Fibroblast of upper back skin (primary cell): ENCODE measurements at regions not wholly inside any gene's neighbourhood (a gene's known extent, or its start where the extent isn't known, plus 50 kb on each side); places are given as distances from the start of the nearest gene placed in this dataset.

ENCODE experiments used
- DNase-seq: peaks from one replicate; pipeline ENCODE4 v3.0.0-alpha.2; 2013

DNA sequence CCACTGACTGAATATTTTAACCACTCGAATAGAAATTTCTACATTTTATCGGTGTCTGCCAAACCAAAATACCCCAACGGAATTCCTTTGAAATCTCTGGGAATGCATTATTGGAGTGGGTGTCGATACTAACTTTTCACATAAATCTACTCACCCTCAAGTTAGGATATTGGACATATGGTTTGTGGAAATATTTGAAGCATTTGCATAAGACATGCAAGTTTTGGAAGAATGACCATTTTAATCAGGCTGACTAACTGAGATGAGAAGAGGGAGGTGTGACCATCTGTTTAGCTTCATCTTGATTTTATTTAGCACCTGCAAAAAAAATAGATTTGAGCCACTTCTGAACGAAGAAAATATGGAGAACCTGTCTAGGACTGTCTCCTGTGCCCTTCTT, 61.2 kb downstream of the KLF6 start:
- DNase-seq, result peak; percentile 96

DNA sequence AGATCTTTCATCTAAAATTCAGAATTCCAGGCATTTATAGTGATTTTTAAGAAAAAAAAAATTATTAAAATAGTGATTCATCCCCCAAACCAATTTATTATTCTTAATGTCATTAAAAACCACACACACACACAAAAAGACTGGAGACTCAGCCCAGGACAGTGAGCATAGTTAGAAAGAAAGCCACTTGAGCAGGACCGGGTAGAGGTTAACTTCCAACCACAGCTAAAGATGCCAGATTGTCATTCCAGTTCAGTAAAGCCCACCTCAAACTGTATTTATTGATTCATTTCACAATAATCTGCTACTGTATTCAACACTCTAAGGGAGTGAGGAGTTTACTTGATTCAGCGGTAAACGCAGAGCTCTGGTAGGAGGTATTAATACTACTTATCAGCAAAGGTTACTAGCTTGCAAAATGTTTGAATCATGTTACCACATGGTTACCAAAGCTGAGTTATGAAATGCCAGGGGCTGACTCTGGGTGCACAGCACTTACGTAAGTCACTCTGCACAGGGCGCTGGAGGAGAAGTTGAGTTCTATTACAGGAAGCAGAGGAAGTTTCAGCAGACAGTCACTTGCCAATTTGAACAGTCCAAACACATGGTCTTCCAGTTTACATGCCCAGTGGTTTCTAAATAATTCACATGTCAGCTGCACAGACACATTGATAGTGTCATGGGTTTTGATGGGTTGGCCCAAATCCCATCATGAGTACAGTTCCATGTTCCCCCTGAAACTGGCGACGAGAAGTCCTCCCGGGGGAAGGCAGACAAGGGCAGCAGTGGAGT, 64.6 kb downstream of the KLF6 start:
- DNase-seq, result peak; percentile 71

DNA sequence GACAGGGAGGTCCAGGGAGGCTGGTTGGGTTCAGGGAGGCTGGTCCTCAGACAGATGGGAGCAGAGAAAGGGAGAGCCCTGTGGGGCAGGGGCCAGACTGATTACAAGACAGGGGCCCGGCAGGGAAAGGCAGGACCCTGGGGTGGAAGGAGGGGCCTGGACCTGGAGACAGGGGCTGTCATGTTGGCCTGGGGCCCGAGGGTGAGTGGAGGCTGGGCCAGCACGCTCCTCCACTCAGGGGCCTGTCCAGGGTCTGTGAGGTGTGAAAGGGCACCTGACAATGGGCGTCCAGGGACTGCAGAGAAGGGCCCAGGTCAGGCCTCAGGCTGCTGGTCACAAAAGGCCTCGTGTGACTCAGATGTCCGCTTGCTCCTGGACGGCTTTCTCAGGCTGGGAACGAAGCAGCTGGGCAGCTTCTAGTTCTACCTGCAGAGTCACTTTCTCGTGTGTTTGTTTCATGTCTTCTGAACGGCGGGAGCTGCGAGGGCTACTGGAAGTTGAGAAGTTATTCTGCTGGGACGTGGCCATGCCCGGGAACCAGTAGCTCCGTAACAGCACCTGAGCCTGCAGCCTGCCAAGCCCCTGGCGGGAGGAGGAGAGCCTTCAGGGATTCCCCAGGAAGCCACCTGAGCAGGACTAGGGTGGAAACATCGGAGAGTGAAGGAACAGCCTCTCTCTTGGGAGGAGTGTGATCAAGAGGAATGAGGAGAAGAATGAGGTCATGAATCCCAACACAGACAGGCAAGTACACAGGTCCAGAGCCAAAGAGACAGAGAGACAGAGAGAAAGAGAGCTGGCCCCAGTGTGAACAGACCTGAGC, 65.8 kb downstream of the KLF6 start:
- no peak for DNase-seq

DNA sequence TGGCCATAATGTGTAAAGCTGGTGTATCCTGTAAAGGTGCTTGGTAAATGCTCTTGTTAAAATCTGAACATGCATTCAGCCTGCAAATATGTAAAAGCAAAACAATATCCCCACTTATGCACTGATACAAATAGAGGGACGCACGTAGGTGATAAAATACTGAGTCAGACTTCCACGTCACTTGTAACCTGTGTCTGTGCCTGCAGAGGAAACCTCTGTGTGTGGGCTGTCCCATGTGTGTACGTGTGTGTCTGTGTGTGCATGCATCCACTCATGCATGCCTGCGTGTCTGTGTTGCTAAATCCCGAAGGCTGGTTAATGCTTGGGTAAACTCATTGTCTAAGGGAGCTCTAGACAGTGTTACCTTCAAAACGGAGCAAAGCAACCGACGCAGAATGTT, 68.9 kb downstream of the KLF6 start:
- DNase-seq, result no peak

DNA sequence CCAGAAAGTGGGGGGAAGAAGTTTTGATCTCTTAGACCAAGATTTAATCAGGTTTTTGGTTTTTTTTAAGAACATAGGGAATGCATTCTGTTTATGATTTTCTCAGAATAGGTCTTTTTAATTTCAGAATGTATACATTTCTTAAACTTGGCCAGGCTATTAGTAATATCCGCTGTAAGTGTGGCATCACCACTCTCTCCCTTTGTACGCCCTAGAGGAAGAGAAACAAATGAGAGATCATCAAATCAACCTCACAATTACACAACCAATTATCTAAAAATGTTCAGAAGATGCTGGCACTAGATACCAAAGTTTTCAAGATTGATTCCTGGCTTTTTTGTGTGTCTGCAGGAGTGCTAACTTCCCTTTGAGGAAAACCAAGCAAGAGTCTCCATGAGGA, 70.0 kb downstream of the KLF6 start:
- DNase-seq, result no peak

DNA sequence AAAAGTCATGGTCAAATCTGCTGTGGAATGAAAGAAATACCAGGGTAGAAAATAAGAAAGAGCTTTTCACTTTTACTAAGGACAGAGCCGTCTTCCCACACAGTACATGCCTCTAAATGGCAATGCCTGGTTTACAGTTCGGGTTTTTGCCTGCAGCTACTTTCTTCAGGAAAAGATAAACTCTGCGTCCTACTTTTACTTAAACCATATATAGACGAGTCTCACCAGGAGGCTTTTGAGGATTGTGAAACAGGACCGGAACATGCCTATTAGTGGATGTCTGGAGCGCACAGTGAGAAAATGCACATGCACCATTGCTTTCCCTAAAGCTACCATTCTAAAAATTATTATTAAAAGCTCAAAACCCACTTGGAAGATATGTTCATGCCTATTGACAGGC, 70.5 kb downstream of the KLF6 start:
- peak; percentile 45 for DNase-seq

DNA sequence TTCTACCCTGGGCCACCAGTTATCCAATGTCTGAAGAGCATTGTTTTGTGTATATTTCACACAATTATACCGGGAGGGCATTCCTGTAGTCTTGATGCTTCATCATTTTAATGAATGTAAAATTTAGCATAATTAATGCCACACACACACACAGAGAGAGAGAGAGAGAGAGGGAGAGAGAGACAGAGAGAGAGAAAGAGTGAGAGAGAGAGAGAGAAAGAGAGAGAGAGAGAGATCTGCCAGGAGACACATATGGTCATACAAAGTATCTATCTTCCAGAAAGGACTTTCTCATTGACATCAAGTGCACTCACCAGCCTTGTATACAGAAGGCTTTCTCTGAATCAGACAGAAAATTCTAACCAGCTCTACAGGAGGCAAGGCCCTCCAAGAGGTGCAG, 72.3 kb downstream of the KLF6 start:
- DNase-seq, result no peak

DNA sequence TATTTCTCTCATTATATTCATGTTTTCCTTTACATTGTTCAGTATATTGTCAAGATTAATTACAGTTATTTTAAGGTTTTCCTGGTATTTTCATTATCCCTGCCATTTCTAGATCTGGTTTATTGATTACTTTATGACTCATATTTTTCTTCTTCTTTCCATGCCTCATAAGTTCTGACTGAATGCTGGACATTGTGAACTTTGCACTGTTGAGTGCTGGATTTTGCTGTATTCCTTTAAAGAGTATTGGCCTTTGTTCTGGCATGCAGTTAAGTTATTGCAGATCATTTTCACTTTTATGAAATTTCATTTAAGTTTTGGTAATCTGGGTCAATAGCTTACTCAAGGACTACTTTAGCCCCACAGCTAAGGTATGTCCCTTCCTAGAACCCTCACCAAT, 73.1 kb downstream of the KLF6 start:
- no peak for DNase-seq

DNA sequence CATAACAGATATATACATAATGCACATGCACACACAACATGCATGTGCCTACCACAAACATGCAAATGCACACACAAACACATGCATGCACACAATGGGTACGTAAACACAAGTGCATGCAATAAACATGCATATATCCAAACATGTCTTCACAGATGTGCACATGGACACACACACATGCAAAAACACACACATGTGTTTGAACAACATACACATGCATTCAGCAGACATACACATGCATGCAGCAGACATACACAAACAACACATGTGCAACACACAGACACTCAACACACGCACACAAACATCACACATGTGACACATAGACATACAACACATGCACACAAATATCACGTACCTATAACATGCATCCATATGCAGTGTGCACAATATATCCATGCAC, 74.2 kb downstream of the KLF6 start:
- no peak for DNase-seq

DNA sequence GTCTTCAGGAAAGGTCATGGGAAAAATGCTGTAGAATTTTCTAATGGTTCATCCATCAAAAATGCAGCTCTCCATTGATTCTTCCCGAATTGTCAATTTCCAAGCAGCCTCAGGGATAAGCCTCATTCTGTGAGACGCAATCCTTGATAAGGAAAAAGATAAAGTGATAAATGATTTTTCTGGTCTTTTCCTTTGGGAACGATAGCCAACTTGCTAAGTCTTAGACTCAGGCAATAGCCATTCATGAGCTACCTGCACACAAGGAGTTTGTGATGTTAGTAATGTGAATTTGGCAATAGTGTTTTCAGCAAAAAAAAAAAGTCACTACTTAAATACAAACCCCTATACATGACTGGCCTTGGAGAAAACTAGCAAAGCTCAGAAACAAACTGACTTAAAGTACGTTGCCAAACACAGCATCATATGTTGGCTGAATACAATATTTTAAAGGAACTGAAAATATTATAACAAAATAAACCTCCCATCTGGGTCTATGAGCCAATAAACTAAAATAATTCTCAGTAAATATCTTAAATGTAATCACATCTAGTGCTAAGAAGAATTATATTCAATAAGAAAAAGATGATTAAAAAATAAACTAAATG, 75.5 kb downstream of the KLF6 start:
- DNase-seq, result no peak

DNA sequence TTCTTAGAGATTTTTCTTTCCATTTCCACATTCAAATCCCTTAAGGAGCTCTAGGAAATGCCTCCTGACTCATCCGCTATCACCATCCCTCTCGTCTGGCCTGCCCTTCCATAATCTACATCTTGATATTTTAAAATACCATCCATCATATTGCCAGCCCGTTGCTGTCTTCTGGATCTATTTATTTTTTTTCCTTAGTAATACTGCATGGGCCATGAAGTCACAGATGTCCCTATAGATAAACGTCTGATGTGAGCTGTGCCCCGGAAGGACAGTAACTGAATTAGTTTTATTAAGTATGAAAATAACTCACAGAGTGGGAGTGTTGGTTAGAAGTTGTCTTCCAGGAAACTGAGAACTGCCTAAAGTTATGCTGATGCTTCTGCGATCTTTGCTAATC, 76.2 kb downstream of the KLF6 start:
- peak; percentile 31 for DNase-seq

DNA sequence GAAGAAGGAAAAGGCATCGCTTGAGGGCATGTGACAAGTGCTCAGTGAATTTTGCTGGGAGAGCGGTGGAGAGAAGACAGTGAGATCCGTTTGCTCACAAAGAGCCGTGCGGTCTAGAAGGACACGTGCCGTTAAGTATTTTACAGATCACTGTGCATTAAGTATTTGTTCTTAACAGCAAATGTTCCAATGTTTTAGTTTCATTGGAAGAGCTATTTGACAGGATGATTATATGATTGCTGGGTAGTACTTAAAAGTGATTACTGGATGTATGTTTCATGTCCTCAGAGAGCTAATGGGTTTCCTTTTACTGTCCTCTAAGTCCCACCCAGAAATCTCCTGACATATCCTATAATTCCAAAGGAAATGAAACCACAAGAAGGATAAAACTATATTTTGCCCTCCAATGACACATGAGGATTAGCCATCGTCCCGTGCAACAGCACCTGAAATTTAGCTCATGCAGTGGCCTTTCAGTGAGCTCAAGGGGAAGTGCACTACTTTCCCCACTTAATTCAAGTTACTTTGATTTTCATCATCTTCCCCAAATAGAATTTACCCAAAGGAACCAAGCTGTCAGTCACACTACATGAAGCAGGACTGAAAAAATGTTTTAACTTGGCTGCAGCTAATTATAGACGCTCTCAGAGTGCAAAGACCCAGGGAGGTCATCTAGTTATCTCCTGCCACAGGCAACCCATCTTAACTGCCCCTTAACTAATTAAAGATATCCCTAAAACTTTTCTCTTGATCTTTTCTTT, 80.3 kb downstream of the KLF6 start:
- DNase-seq, result no peak

DNA sequence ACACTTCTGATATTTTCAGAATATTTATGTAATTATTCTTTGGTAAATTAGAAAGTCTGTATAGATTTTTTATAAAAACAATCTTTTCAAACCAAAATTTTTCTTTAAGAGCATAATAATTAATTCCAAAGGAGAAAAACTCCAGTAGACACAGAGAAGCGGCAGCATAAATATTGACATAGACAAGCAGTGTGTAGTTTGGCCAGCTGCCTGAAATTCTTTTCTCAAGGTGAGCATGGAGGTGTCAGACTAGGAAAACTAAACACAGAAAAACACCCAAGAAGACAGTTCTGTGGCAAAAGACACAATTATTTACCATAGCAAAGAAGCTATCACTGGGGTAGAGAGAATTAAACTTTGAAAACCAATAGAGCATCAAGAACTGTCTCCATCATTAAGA, 82.4 kb downstream of the KLF6 start:
- DNase-seq, result no peak

DNA sequence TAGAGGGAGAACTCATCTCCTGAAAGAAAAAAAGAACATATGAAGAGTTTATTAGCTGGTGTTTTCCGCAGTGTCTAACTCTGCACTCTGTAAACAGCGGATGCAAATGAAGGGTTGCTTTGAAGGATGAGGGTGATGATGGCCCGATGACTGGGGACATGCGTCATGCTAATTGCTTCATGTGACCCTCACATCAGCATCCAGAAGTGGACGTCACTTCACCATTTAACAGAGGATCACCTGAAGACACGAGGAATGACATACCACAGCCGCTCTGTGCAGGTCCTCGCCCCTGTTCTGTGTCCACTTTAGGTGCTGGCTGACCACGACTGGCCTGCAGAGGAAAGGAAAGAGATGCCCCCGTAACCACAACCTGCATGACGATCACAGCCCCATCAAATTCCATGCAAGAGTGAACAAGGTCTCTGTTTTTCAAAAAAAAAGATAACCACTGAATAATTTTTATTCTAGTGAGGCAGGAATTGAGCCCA, 82.9 kb downstream of the KLF6 start:
- DNase-seq, result no peak

DNA sequence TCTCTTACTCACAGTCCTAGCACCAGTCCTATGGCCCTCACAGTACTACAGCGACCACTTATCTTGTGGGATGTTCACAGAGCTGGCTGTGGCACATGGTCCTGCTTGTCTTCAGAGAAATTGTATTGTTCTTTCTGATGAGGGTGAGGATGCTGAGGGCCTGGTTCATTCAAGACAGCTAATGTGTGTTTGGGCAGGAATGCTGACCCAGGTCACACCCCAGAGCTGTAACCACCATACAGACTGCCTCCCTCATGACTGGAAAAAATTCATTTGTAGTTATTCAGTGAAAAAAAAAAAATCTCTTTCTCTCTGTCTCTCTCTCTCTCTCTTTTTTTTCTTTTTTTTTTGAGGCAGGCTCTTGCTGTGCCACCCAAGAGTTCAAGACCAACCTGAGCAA, 83.5 kb downstream of the KLF6 start:
- no peak for DNase-seq

DNA sequence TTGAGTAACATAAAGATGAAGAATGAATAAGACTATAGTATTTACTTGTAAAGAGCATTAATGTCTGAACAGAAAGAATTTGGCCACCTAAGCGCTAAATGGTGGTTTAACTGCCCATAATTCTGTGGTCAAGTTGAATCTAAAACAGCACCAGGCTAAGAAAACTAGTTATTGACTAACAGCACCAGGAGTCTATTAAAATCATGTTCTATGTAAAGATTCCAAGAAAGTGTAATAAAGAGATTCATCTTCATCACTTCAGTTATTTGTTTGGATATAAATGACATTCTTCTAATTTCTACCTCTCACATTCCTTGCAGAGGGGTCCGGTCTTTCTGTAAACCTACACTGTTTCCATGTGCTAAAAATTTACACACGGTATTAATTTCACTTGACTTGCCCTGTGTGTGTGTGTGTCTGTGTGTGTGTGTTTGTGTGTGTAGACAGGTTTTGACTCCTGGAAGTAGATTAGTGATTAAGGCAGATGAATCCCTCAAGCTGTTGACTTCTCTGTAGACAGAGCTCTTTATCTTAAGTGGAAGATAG, 84.4 kb downstream of the KLF6 start:
- DNase-seq, result peak; percentile 51

DNA sequence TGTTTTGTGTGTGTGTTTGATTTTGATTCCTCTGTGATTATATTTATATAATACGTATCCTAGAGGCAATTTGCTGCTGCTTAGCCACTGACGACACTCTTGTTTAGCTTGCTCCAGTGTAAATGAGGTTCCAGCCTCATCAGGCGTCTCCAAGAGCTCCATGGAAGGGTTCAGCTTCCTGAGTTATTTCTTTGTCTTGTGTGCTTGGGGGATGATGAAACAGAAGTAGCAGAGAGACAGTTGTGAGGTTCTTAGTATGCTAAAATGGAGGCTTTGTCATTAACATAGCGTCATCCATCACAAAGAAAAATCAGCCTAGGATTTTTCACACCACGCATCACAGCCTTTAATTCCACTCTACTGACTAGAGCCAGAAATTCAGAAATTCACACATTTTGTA, 85.1 kb downstream of the KLF6 start:
- no peak for DNase-seq

DNA sequence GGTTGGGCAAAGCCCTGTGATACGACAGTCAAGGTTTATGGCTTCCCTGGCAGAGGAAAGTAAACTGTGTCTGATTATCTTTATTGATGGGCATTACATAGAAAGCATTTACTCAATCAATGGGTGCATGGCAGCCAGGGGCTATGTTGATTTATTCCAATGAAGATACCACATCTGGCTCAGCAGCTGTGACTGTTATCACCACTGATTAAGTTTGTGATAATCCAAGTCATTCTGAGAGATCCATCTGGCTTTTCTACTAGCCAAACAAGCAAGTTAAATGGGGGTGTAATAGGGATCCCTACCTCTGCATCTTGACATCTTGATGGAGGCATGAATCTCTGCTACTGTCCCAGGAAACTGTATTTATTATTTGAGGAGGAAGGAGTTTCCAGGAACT, 86.7 kb downstream of the KLF6 start:
- DNase-seq, result no peak

DNA sequence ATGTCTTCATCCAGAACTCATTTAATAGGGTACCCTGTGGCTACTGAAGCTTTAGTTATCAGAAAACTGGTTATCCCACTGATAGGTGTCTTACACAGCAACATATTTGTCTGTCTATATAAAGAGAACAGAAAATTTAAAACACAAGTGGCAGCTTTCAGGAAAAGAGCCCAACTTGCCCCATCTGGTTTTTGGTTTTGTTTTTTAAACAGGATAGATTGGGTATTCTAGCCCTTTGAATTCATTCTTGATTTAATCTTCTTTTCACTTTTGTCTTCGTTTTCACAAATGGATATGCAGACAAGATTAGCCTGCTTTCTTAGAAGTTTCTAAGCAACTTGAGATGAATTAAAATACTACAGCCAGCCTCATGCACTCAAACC, 91.3 kb downstream of the KLF6 start:
- no peak for DNase-seq

DNA sequence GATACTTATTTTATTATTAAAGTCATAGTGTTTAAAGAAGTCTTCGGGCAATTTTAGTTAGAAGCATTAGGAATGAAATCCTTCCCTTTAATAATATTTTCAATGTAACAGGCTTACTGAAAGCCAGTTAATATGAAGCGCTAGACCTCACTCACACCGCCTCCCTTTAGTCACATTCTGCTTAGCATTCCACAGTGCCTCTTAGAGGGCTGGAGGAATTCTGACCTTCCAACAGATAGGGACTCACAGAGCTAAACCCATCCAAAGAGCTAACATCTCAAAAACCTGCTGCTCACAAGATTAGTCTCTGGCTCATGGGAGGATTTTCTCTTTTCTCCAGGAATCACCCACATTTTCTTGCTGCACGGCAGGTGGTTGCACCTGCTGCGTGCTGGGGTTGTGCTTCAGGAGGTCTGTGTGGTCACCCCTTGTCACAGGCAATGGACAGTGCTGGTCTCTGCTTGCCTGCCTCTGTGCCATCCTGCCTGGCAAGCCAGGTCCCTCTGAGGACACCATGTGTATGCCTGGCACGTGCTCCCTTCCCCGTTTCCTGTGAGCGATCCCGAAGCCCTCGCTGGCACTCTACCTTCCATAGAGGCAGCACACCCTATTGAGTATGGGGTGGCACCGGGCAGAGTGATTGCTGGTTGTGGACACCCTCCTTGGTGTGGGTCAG, 91.8 kb downstream of the KLF6 start:
- no peak for DNase-seq

DNA sequence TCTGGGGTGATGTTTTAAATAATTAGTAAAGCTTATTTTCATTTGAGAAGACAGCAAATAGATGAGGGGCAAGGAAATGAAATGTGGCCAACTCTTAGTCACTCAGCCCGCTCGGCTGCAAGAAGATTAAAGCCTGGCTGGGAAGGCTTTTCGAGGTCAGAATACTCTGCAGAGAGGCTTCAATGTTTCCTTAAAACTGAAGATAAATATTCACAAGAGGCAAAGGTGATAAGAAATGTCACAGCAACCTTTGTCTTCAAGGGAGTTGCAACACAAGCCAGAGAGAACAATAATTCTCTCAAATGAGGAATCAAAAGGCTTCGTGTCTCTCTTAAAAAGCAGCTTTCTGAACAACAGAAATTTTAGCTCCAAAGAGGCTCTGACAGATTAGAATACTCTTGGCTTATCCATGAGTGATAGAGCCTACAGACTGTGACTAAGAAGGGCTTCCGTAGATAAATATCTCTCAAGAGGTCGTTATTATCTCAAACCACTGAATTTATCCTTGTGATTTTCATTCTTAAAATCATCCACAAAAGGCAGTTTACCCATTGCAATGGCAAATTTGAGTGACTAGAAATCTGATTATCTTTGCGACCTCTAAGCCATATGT, 92.5 kb downstream of the KLF6 start:
- DNase-seq, result no peak

DNA sequence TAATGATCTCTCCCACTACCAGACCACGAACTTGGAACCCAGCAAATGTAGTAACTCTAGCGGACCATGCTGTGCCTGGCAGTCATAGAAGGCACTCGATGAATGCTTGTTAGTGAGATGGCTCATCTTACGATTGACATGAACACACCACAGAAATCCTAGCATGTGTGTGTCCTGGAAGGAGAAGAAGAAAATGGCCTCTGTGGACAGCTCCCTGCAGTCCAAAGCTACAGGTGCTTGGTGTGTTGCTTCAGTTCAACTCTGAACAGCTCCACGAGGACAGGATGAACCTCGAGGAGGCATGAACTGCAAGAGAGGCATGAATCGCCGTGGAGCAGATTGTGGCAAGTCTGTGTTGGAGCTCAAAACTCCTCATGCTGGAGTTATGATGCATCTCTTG, 93.5 kb downstream of the KLF6 start:
- DNase-seq, result no peak
